Upper lobe of right lung (tissue), 1 donor: ENCODE measurements at regions not wholly inside any gene's neighbourhood (a gene's known extent, or its start where the extent isn't known, plus 50 kb on each side); places are given as distances from the start of the nearest gene placed in this dataset.
"Not testable (repeated sequence)": the region's sequence is repeated elsewhere in the genome, so short reads cannot be mapped to it uniquely, and the experiment has no call there.

Experiments used
- ATAC-seq: fragments of 200-7000 bp; cut with Tn5 transposase; one replicate; pipeline ENCODE4 v1.9.1; 2020; ENCODE audit warnings: mild to moderate bottlenecking, moderate library complexity
- DNase-seq: peaks from one replicate; pipeline ENCODE4 v3.0.0-alpha.2; 2020
- H3K27ac ChIP-seq: fragments of 200-600 bp; one replicate; pipeline ENCODE4 v1.8.0; 2022
- H3K27me3 ChIP-seq: fragments of 200-600 bp; one replicate; pipeline ENCODE4 v1.8.0; 2022; ENCODE audit warnings: mild to moderate bottlenecking
- H3K36me3 ChIP-seq: fragments of 200-600 bp; one replicate; pipeline ENCODE4 v1.8.0; 2022
- H3K4me1 ChIP-seq: fragments of 200-600 bp; one replicate; pipeline ENCODE4 v1.8.0; 2022
- H3K4me3 ChIP-seq: fragments of 200-600 bp; one replicate; pipeline ENCODE4 v1.8.0; 2022; ENCODE audit warnings: mild to moderate bottlenecking
- H3K9me3 ChIP-seq: fragments of 200-600 bp; one replicate; pipeline ENCODE4 v1.8.0; 2022
- CTCF ChIP-seq: fragments of 200-600 bp; IDR thresholded peaks from one replicate; pipeline ENCODE4 v1.8.0; 2022; ENCODE audit warnings: antibody characterized with exemption
- intact Hi-C: fragments of 100-400 bp; cut with DNase I; formaldehyde crosslinking; loops from one replicate; pipeline ENCODE4 v1.11.0; 2022
- donor health status: DM: no; HTN: yes; CAD: no; lungs with severe emphysema.

- no peak for TF ChIP-seq CTCF
- Histone ChIP-seq H3K36me3 (no peaks in the 10 kb centered on the region), H3K27me3 (no peaks in the 10 kb centered on the region), H3K9me3 (no peaks in the 10 kb centered on the region), H3K4me1 (no peaks in the 10 kb centered on the region), H3K27ac (no peak overlapping the region), H3K4me3 (no peak overlapping the region)
- intact Hi-C loops: no loop called here
- DNase-seq (no peak), ATAC-seq (no peak)
These were observed 80.5 kb upstream of the PPARGC1A start for GRCh38 chr4:23970201-23970850.

GRCh38 chr4:23969635-23970145 lies 79.8 kb upstream of the PPARGC1A start:
- no peaks in the 10 kb centered on the region for H3K36me3 ChIP-seq
- H3K9me3 ChIP-seq: no peaks in the 10 kb centered on the region
- intact Hi-C loops: no loop called here
- H3K27me3 ChIP-seq: no peaks in the 10 kb centered on the region
- no peak overlapping the region for H3K27ac ChIP-seq
- no peaks in the 10 kb centered on the region for H3K4me1 ChIP-seq
- no peak for TF ChIP-seq CTCF
- no peak overlapping the region for H3K4me3 ChIP-seq
- ATAC-seq (no peak), DNase-seq (no peak)

GRCh38 chr4:23967281-23967680 lies 77.4 kb upstream of the PPARGC1A start:
- H3K4me1 ChIP-seq: no peaks in the 10 kb centered on the region
- no peaks in the 10 kb centered on the region for H3K36me3 ChIP-seq
- DNase-seq: no peak
- intact Hi-C loops: no loop called here
- no peaks in the 10 kb centered on the region for H3K27me3 ChIP-seq
- H3K9me3 ChIP-seq: no peaks in the 10 kb centered on the region
- no peak overlapping the region for H3K4me3 ChIP-seq
- H3K27ac ChIP-seq: no peak overlapping the region
- TF ChIP-seq CTCF: no peak
- no peak for ATAC-seq

GRCh38 chr4:23966725-23967124 lies 76.9 kb upstream of the PPARGC1A start:
- Histone ChIP-seq H3K27me3 (no peaks in the 10 kb centered on the region), H3K9me3 (no peaks in the 10 kb centered on the region), H3K4me3 (no peak overlapping the region), H3K4me1 (no peaks in the 10 kb centered on the region), H3K36me3 (no peaks in the 10 kb centered on the region), H3K27ac (no peak overlapping the region)
- no peak for TF ChIP-seq CTCF
- ATAC-seq (peak; percentile 27), DNase-seq (no peak)
- intact Hi-C loops: no loop called here

GRCh38 chr4:23962462-23962861 lies 72.6 kb upstream of the PPARGC1A start:
- Histone ChIP-seq H3K27ac (no peak overlapping the region), H3K4me1 (no peaks in the 10 kb centered on the region), H3K27me3 (no peaks in the 10 kb centered on the region), H3K9me3 (no peaks in the 10 kb centered on the region), H3K4me3 (no peak overlapping the region), H3K36me3 (no peaks in the 10 kb centered on the region)
- no peak for TF ChIP-seq CTCF
- ATAC-seq (no peak), DNase-seq (no peak)
- intact Hi-C loops: no loop called here

- H3K4me3 ChIP-seq, H3K27me3 ChIP-seq, intact Hi-C loops, H3K9me3 ChIP-seq, DNase-seq, ATAC-seq, H3K27ac ChIP-seq, H3K4me1 ChIP-seq, H3K36me3 ChIP-seq: not testable (repeated sequence)
These were observed 71.5 kb upstream of the PPARGC1A start for GRCh38 chr4:23961395-23961794.
